ENCODE measurements at regions not wholly inside any gene's neighbourhood (a gene's known extent, or its start where the extent isn't known, plus 50 kb on each side); places are given as distances from the start of the nearest gene placed in this dataset.

GRCh38 chr10:8897769-8898168 is 843.3 kb downstream of the GATA3 start:
- TF ChIP-seq, protein P1, sequence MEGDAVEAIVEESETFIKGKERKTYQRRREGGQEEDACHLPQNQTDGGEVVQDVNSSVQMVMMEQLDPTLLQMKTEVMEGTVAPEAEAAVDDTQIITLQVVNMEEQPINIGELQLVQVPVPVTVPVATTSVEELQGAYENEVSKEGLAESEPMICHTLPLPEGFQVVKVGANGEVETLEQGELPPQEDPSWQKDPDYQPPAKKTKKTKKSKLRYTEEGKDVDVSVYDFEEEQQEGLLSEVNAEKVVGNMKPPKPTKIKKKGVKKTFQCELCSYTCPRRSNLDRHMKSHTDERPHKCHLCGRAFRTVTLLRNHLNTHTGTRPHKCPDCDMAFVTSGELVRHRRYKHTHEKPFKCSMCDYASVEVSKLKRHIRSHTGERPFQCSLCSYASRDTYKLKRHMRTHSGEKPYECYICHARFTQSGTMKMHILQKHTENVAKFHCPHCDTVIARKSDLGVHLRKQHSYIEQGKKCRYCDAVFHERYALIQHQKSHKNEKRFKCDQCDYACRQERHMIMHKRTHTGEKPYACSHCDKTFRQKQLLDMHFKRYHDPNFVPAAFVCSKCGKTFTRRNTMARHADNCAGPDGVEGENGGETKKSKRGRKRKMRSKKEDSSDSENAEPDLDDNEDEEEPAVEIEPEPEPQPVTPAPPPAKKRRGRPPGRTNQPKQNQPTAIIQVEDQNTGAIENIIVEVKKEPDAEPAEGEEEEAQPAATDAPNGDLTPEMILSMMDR (IDR thresholded peaks at IDR 0.05), result no peak
- no peak for TF ChIP-seq POLR2A (IDR thresholded peaks at IDR 0.05)

Measured in esophagus squamous epithelium (tissue), 4 donors.